Inferior parietal cortex (tissue), 1 donor: ENCODE measurements at regions not wholly inside any gene's neighbourhood (a gene's known extent, or its start where the extent isn't known, plus 50 kb on each side); places are given as distances from the start of the nearest gene placed in this dataset.
"Not testable (repeated sequence)": the region's sequence is repeated elsewhere in the genome, so short reads cannot be mapped to it uniquely, and the experiment has no call there.

ENCODE experiments used
- DNase-seq: peaks from one replicate; pipeline ENCODE4 v3.0.0-alpha.2; 2016; ENCODE audit errors: extremely low spot score

DNA sequence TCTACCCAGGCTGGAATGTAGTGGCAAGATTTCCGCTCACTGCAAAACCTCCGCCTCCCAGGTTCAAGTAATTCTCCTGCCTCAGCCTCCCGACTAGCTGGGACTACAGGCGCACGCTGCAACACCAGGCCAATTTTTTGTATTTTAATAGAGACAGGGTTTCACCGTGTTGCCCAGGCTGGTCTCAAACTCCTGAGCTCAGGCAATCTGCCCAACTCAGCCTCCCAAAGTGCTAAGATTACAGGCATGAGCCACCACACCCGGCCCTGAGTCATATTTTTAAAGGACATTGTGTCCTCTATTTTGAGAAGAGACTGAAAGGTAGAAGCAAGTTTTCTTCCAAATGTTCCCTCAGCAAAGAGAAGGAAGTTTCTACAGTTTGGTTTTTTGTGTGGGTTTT is 227.1 kb downstream of the KCTD12 start:
- DNase-seq = not testable (repeated sequence)

DNA sequence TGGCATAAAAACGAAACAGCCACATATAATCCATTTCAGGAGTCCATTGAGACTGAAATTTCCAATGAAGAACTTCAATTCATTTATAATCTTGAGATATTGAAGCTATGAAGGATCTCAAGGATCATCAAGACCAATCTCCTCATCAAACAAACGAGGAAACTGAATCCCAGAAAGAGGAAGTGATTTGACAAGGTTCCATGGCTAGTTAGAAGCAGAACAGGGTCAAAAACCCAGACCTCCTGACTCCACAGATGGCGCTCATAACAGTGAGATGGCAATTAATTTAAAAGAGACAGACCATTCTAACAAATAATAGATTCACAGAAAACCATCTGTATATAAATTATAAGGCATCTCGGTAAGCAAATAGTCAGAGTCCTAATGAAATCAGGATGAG is 229.7 kb downstream of the KCTD12 start:
- DNase-seq = no peak

DNA sequence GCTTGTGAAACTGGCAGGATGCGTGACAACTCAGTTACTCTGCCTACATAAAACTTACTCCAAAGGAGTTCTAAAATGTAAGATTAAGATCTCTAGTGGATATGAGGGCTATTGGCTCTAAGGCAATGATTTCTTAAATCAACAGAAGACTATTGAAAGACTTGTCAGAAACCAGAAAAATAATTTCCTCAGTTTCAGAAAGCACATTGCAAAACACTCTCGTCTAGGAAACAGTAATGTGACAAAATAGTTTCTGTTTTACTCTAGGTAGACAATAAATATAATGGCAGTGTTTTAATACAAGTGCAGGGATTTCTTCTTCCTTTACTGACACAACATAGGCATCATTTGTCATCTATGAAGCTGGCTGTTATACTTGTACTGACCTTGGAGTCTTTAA is 230.1 kb downstream of the KCTD12 start:
- DNase-seq = no peak

DNA sequence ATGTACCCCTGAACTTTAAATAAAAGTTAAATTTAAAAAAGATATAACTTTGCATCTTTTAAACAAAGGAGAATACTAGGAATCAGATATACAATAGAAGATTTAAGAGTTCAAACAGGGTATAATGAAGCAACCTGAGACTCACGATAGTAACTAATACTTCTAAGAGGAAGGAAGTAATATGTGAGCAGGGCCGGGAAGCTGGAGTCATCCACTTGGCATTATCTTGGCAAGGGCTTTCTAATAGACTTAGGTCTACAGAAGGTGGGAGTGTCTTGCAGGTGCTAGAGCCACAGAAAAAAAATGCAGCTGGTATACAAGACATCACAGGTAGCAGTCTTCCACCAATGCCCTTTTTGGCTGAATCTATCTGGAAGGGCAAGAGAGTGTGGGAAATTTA is 231.9 kb downstream of the KCTD12 start:
- DNase-seq = no peak

DNA sequence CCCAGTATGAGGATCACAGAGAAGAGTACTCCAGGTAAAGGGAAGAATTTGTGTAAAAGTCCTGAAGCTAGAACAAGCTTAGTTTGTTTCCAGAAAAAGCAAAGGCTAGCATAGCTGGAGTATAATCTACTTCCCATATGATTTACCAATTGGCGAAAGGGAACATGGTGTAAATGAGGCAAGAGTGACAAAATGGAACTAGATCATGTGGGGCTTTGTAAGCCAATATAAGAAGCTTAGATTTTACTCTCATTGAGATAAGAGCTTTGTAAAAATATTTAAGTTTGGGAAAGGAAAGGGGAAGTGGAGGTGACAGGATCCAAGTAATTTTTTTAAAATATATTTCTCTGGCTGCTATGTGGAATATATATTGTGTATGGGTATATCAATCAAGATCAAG is 234.9 kb downstream of the KCTD12 start:
- DNase-seq = no peak

DNA sequence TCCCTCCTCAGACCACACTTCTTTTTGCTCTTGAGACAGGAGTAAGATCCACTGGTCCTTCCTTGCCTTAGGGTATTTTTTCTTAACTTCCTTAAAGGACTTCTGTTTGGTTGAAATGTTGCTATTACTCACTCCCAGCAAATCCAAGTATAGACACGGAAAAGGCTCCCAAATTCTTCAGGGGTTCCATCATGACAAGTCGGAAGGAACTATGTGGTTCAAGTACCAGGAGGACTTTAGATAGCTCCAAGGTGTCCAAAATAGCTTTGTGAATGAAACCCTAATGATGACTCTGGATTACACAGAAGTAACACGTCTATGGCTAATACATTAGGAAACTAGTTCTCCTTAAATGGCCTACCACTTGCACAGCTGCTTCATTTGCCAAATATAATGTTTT is 238.7 kb downstream of the KCTD12 start:
- no peak for DNase-seq

DNA sequence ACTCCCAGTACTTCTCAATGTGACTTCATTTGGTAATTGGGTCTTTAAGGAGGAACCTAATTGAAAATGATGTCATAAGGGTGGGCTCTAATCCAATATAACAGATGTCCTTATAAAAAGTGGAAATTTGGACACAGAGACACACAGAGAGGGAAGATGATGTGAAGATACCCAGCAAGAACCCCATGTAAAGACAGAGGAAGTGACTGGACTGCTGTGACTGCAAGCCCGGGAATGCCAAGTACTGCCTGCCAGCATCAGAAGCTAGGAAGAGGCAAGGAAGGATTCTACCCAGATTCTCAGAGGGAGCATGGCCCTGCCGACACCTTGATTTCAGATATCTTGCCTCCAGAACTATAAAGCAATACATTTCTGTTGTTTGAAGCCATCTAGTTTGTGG is 239.3 kb downstream of the KCTD12 start:
- DNase-seq = no peak

DNA sequence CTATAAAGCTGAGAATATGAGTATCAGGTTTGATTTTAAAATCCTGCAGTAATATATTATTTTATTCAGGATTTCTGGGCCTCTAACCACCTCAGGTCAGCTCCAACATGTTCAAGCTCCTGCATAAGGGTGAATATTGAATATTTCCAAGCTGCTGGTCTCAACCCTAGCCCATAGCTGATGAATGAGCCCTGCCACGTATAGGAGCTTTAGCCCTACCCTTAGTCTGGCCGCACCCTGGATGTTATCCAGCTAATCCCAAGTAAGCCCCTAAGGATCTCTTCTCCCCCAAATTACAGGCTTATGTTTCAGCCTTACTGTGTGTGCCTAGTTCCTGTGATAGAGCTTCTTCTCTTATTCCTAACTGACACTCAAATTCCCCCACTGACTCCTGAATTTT is 240.6 kb downstream of the KCTD12 start:
- DNase-seq = no peak

DNA sequence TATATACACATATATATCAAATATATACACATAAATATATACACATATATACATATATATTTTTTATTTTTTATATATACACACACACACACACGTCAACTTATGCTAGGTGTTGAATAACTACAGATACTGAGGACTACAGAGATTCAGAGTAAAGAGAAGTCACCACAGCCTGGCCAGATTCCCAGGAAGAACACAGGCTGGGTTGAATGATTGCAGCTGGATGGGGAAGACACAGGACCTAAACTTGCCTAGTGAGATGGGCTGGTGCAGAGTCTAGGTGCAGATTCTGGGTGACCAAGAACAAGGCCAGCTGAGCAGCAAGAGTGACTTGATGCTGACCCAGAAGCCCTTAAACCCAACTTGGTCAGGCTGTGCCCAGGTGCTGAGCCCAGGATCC is 241.3 kb downstream of the KCTD12 start:
- DNase-seq = no peak

DNA sequence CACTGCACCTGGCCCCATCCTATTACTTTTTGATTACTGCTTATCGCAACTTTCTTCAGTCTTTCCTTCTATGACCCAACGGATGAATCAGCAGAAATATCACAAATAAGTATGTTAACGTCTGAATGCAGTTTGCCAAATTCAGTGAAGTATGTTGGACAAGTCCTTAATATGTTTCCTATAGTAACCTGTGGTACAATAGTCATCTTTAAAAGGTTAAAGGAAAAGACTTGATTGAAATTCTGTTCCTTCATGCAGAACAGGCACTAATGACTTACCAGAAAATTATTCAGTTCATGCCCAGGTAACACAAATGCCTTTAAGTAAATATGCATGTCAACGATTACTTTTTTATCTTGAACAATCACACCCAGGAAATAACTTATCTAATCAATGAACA is 242.6 kb downstream of the KCTD12 start:
- DNase-seq = no peak

DNA sequence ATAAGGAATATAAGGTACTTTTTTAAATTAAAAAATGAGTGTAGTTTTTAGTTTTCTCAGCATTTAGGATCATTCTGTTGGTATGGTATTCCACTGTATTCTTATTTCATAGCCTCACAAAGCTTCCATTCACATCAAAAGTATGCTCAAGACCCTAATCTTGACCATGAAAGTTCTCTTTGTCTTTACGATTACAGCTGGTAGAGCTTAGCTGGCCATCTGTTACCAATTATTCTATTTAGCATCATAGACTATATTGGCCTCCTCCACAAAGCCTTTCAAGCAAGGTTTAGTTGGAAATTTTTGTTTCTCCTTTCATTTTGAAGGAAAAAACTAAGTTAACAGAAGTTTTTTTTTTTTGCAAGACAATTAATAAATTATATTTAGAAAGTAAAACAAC is 245.1 kb downstream of the KCTD12 start:
- no peak for DNase-seq

DNA sequence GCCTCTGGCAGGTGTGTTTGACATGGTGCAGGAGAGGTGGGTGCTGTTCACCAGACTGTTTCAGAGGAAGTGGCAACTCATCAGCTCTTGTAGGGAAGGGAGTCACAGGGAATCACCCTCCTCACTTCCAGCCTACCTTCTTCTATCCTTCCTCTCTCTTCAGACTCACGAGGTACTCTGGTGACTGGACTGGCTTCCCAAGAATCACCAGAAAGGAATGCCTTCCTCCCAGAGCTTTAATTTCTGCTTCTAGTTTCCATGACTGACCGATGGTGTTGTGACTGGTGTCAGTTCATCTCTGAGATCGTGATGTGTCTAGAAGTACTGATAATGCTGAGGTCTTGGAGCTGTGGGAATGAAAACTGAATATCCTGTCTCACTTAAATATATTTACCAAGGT is 247.3 kb downstream of the KCTD12 start:
- no peak for DNase-seq

DNA sequence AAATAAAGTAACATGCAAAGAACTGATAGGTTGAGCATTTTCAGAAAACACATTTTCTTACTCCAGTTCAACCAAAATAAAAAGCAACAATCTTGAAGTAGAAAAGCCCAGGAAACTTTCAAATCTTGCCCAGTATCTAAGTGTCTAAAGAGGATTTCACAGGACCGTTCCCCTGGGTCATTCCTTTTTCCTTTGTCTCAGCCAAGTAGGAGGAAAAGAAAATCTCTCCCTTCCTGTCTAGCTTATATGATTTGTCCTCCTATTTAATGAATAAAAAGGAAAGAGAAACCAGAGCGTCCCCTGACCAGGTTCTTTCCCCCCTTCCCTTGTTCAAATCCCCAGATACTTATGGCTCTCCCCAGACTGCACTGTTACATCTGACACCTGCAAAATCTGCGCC is 248.0 kb downstream of the KCTD12 start:
- DNase-seq = no peak

DNA sequence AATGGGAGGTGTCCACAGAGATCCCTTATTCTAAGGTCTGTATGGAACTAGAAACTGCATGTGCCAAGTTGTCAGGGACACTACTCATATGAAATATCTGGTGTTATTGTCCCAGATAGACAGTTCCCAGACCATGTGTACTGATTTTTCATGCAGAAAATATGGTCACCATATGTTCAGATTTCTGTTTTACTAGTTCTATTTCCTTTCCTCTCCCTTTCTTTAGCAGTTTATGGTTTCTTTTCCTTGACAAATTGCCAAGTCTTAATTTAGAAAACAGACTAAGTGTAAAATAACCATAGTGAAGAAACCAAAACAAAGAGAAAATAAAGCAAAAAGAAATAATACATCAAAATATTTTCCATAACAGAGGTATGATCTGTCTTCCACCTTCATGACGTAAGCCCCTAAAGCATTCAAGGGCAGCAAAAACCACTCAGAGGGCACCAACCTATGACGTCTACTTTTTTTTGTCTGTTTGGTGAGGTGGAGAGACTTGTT is 248.5 kb downstream of the KCTD12 start:
- no peak for DNase-seq

DNA sequence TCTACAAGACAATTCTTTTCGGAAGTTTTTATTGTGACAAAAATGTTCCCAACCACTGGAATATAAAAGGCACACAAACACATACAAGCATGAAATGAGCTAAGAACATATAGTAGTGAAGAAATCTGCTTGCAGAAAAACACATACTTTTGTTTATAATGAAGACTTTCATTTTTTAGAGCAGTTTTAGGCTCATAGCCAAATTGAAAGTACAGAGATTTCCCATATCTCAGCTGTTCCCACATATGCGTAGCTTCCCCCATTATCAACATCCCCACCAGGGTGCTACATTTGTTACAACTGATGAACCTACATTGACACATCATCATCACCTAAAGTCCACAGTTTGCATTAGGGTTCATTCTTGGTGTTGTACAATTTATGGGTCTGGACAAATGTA is 249.4 kb downstream of the KCTD12 start:
- DNase-seq = no peak

DNA sequence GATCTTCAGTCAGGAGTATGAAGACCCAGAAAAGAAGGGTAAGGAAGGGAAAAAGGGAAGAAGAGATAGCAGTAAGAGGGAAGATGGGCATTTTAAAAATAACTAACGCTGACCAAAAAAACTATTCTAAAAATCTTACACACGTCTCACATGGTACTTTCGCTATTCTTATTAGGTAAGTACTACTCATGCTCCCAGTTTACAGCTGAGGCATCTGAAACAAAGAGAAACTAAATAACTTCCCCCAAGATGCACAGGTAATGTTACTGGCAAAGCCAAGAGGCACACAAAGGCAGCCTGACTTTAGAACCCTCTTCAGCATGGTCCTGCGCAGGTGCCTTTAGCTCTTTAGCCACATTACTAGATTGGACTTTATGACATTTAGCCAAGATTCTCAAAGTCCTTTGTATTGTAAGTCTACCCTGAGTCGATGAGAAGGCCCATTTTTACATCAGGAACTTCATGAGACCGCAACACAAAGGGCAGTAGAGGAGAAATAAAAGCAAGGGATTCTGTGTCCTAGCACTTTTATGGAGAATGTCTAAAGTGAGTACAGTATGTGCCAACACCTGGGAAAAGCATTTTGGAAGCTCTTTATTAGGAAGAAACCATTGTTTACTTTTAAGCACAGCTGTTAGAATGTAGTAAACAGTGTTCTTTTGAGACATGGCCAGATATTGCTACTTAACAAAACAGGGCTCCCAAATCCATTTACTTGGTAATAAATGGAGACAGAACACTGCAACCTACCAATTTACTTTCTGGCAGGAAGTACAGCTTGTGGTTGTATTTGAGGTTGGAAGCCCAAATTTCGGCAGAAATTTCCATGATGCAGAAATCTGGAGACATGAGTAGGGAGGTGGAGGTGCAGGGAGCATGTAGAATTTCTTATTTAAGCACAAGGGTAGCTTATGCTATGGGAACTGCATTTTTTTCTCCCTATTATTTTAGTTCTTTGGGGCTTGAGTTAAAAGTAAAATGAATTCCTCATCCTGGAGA is 250.7 kb downstream of the KCTD12 start:
- no peak for DNase-seq

DNA sequence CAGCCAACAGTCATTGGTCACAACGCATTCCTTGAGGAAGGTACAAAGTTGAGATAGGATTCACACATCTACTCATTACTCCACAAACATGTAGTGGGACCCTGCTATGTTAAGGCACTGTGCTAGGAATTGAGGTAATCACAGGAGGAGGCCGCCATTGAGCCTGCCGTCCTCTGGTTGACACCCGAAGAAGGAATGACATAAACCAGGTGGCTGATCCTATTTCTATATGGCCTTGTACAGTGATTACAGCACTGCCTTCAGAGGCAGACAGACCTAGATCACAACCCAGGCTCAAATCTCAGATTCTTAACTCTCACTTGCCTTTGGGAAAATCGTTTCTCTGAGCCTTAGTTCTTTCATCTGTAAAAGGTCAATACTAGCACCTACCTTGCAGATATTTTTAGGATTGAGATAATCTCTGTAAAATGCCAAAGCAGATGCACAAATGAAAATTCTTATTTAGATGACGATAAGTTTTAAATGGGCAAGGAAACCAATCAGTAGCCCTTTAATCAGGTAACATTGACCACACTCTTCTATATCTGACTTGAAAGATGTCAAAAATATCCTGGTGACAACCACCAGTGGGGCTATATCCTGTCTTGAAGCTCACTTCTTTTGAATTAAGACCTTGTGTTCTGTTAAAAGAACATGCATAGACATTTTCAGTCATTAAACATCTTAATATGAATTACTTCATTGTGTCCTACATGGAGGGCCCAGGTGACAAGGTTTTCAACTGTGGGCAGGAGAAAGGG is 251.6 kb downstream of the KCTD12 start:
- DNase-seq = no peak

DNA sequence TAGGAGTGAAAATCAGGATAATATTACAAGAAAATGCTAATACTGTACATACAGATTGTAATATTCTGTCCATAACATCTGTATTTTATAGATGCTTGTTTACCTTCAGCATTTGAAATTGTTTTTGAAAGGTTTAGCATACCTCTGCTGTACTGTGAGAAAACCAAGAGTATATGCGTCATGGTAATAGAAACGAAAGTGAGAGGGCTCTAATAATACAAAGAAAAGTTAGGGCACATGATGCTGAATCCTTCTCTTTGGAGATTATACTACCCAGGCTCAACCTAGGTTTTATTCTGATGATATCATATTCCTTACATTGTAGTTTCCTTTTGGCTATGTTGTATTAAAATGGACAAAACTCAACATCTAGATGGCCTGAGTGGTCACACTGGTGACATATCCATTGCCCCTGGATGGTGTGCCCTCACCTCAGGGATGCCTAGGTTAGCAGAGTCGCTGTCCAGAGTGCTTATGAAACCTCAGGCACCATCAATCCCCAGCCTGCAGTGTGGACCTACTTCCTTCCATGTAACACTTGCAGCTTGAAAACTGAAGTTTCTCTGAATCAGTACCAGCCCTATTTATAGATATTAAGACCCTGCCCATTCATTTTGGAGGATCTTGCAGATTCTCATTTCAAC is 253.7 kb downstream of the KCTD12 start:
- no peak for DNase-seq

DNA sequence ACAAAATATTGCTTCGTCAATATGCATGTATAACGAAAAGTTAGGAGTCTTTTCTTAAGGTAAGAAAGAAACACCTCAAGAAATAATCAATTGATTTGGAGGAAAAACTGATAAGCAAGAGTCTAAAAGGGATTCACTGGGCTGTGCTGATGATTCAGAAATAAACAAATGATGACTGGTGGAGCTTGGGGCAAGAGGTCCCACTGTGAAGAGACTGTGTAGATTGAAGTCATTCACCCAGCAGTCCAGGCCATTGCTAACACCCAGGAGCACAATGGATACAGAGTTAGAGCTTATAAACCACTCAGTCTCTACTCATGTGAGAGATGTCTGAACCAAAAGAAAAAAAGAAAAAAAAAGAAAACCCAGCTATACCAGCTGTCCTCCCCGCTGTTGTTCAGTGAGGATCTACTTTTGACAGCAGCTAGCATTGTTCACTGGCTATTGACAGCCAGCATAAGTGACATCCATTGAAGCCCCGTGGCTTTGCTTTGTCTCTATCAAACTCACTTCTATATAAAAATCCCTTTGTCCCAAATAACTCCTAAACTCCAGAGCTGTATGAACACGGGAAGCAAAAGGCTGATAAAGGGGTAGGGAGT is 255.5 kb downstream of the KCTD12 start:
- no peak for DNase-seq

DNA sequence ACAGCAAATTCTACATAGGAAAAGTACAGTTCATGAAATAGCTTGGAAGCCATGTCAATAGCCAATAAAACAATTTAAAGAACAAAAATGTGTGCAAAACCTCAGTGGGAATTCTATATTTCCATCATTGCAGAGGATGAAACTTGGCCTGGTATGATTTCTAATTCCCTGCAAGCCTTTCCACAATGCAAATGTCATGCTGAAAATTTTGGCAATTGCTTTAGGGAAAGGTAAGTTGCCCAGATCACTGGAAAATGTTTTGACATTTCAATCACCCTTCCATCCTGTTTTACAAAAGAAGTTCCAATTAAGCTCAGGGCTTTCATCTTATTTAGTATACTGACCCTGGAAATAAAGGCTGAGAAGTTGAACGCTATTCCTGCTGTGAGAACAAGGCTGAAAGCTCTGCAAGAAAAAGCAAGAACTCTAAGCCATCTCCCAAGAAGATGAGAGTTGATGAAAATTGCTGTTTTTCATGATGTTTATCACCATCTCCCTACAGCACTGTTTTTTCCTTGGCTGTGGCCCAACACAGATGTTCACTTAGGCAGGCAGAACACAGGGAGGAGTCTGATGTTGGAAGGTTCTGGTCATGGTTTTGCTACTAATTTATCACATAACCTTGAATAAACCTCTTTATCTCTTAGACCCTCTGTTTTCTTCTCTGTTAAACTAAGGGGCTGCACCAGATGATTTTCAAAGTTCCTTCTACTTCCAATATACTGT is 263.7 kb downstream of the KCTD12 start:
- no peak for DNase-seq

DNA sequence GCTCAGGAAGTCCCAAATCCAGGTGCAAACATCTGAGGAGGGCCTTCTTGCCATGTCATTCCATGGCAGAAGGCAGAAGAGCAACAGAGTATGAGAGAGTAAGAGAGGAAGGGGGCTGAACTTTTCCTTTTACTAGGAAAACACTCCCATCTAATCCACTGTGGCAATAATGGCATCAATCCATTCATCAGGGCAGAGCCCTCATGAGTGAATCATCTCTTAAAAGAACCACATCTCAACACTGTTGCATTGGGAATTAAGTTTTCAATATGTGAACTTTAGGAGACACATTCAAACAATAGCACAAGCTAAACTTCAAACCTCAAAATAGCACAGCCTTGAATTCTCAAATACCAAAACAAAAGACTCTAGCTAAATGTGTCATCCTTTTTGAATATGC is 264.5 kb downstream of the KCTD12 start:
- DNase-seq = no peak
